ENCODE measurements at regions not wholly inside any gene's neighbourhood (a gene's known extent, or its start where the extent isn't known, plus 50 kb on each side); places are given as distances from the start of the nearest gene placed in this dataset.
A peak's percentile ranks its signal among the peaks of the same experiment; 100 is the strongest.
"Not testable (repeated sequence)": the region's sequence is repeated elsewhere in the genome, so short reads cannot be mapped to it uniquely, and the experiment has no call there.

DNA sequence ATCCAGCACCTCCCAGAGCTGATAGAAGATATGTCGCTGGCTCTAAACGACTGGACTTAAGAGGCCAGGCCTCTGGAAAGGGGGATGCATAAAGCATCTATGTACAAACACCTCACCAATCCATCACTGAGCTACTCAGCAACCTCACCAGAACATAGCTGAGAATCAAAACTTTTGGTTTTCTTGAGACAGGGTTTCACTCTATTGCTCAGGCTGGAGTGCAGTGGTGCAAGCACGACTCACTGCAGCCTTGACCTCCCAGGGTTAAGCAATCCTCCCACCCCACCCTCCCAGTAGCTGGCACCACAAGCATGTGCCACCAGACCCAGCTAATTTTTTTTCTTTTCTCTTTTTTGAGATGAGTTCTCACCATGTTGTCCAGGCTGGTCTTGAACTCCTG is 62.9 kb upstream of the MSH6 start:
- no peaks in the 10 kb centered on the region for H3K27me3 ChIP-seq (ENCODE audit: control insufficient read depth, low read length)
- H4K20me1 ChIP-seq (ENCODE audit: control insufficient read depth, insufficient read depth, low read depth, low read length): no peaks in the 10 kb centered on the region
- peak overlapping the region; percentile 96 for H3K27ac ChIP-seq (ENCODE audit: low read depth, low read length)
- peaks cover 100% of the 10 kb centered on the region for H3K4me1 ChIP-seq (ENCODE audit: control insufficient read depth, low read length)
- H3F3A ChIP-seq (ENCODE audit: control insufficient read depth, insufficient read depth): peaks cover 85% of the 10 kb centered on the region
- peaks cover 39% of the 10 kb centered on the region for H3K79me2 ChIP-seq (ENCODE audit: control insufficient read depth, low read length)
- no peak for TF ChIP-seq EZH2phosphoT487 (IDR thresholded peaks at IDR 0.05; ENCODE audit: borderline replicate concordance, low read length)
- TF ChIP-seq, protein P1, sequence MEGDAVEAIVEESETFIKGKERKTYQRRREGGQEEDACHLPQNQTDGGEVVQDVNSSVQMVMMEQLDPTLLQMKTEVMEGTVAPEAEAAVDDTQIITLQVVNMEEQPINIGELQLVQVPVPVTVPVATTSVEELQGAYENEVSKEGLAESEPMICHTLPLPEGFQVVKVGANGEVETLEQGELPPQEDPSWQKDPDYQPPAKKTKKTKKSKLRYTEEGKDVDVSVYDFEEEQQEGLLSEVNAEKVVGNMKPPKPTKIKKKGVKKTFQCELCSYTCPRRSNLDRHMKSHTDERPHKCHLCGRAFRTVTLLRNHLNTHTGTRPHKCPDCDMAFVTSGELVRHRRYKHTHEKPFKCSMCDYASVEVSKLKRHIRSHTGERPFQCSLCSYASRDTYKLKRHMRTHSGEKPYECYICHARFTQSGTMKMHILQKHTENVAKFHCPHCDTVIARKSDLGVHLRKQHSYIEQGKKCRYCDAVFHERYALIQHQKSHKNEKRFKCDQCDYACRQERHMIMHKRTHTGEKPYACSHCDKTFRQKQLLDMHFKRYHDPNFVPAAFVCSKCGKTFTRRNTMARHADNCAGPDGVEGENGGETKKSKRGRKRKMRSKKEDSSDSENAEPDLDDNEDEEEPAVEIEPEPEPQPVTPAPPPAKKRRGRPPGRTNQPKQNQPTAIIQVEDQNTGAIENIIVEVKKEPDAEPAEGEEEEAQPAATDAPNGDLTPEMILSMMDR (IDR thresholded peaks at IDR 0.05; ENCODE audit: low read depth, low read length, poor library complexity, severe bottlenecking): no peak
- H3K4me3 ChIP-seq (ENCODE audit: low read length): peak overlapping the region; percentile 63
- H3K9me2 ChIP-seq (replicated peaks; ENCODE audit: control insufficient read depth, low read length): no peaks in the 10 kb centered on the region
- peaks cover 71% of the 10 kb centered on the region for H3K36me3 ChIP-seq (ENCODE audit: control insufficient read depth, low read length)
- H3K9me3 ChIP-seq (ENCODE audit: control insufficient read depth, insufficient read depth, low read length): no peaks in the 10 kb centered on the region
- H3K4me2 ChIP-seq (ENCODE audit: low read length): peak overlapping the region; percentile 76

DNA sequence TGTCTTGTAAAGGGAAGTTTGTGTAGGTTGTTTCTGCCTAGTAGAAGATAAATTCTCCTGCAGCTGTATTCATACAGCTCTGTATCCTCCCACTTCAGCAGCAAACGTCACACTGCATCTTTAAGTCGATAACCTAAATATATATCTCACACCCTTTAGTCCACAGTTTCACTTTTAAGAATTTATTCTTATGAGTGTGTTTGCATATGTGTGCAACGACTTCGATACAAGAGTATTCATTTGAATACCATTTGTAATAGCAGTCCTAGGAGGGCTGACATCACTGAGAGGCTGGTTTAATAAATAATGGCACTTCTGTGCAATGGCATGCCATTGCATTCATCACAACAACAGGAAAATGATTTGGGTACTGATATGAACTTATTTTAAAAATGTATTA is 63.8 kb upstream of the MSH6 start:
- peaks cover 71% of the 10 kb centered on the region for H3K36me3 ChIP-seq (ENCODE audit: control insufficient read depth, low read length)
- peak overlapping the region; percentile 76 for H3K4me2 ChIP-seq (ENCODE audit: low read length)
- peaks cover 42% of the 10 kb centered on the region for H3K79me2 ChIP-seq (ENCODE audit: control insufficient read depth, low read length)
- H3K4me3 ChIP-seq (ENCODE audit: low read length): peak overlapping the region; percentile 63
- no peaks in the 10 kb centered on the region for H3K9me2 ChIP-seq (replicated peaks; ENCODE audit: control insufficient read depth, low read length)
- peaks cover 100% of the 10 kb centered on the region for H3K4me1 ChIP-seq (ENCODE audit: control insufficient read depth, low read length)
- H3K27me3 ChIP-seq (ENCODE audit: control insufficient read depth, low read length): no peaks in the 10 kb centered on the region
- H3F3A ChIP-seq (ENCODE audit: control insufficient read depth, insufficient read depth): peaks cover 86% of the 10 kb centered on the region
- H4K20me1 ChIP-seq (ENCODE audit: control insufficient read depth, insufficient read depth, low read depth, low read length): no peaks in the 10 kb centered on the region
- H3K9me3 ChIP-seq (ENCODE audit: control insufficient read depth, insufficient read depth, low read length): no peaks in the 10 kb centered on the region
- TF ChIP-seq, protein P1 (IDR thresholded peaks at IDR 0.05; ENCODE audit: low read depth, low read length, poor library complexity, severe bottlenecking): no peak
- TF ChIP-seq EZH2phosphoT487 (IDR thresholded peaks at IDR 0.05; ENCODE audit: borderline replicate concordance, low read length): no peak
- peak overlapping the region; percentile 96 for H3K27ac ChIP-seq (ENCODE audit: low read depth, low read length)

DNA sequence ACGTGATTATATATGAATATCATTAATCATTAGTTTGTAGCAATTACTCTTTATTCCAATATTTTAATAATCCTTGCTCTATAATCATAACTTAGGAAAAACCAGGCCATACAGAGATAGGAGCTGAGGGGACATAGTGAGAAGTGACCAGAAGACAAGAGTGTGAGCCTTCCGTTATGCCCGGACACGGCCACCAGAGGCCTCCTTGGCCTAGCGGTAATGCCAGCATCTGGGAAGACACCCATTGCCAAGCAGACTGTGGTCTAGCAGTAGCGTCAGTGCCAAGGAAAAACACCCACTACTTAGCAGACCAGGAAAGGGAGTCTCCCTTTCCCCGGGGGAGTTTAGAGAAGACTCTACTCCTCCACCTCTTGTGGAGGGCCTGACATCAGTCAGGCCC is 66.6 kb upstream of the MSH6 start:
- H3K4me1 ChIP-seq (ENCODE audit: control insufficient read depth, low read length): peaks cover 98% of the 10 kb centered on the region
- H3K27ac ChIP-seq (ENCODE audit: low read depth, low read length): peak overlapping the region; percentile 96
- H3F3A ChIP-seq (ENCODE audit: control insufficient read depth, insufficient read depth): peaks cover 74% of the 10 kb centered on the region
- H4K20me1 ChIP-seq (ENCODE audit: control insufficient read depth, insufficient read depth, low read depth, low read length); H3K9me2 ChIP-seq (replicated peaks; ENCODE audit: control insufficient read depth, low read length); H3K27me3 ChIP-seq (ENCODE audit: control insufficient read depth, low read length); H3K9me3 ChIP-seq (ENCODE audit: control insufficient read depth, insufficient read depth, low read length): not testable (repeated sequence)
- peak overlapping the region; percentile 76 for H3K4me2 ChIP-seq (ENCODE audit: low read length)
- H3K79me2 ChIP-seq (ENCODE audit: control insufficient read depth, low read length): peaks cover 46% of the 10 kb centered on the region
- peaks cover 69% of the 10 kb centered on the region for H3K36me3 ChIP-seq (ENCODE audit: control insufficient read depth, low read length)
- H3K4me3 ChIP-seq (ENCODE audit: low read length): peak overlapping the region; percentile 45

DNA sequence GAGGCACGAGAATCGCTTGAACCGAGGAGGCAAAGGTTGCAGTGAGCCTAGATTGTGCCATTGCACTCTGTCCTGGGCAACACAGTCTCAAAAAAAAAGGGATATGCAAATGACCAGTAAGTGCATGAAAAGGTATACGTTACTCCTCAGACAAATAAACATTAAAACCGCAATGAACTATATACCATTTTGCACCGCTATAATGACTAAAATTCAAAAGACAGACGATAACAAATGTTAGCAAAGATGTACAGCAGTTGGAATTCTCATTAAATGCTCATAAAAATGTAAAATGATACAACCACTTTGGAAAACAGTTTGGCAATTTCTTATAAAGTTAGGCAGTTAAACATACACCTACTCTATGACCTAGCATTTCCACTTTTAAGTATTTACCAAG is 67.4 kb upstream of the MSH6 start:
- peaks cover 98% of the 10 kb centered on the region for H3K4me1 ChIP-seq (ENCODE audit: control insufficient read depth, low read length)
- peak overlapping the region; percentile 45 for H3K4me3 ChIP-seq (ENCODE audit: low read length)
- H4K20me1 ChIP-seq (ENCODE audit: control insufficient read depth, insufficient read depth, low read depth, low read length): no peaks in the 10 kb centered on the region
- peak overlapping the region; percentile 76 for H3K4me2 ChIP-seq (ENCODE audit: low read length)
- H3K9me2 ChIP-seq (replicated peaks; ENCODE audit: control insufficient read depth, low read length): no peaks in the 10 kb centered on the region
- peak overlapping the region; percentile 96 for H3K27ac ChIP-seq (ENCODE audit: low read depth, low read length)
- H3K27me3 ChIP-seq (ENCODE audit: control insufficient read depth, low read length): no peaks in the 10 kb centered on the region
- no peak for TF ChIP-seq EZH2phosphoT487 (IDR thresholded peaks at IDR 0.05; ENCODE audit: borderline replicate concordance, low read length)
- TF ChIP-seq, protein P1 (IDR thresholded peaks at IDR 0.05; ENCODE audit: low read depth, low read length, poor library complexity, severe bottlenecking): no peak
- peaks cover 46% of the 10 kb centered on the region for H3K79me2 ChIP-seq (ENCODE audit: control insufficient read depth, low read length)
- H3F3A ChIP-seq (ENCODE audit: control insufficient read depth, insufficient read depth): peaks cover 75% of the 10 kb centered on the region
- no peaks in the 10 kb centered on the region for H3K9me3 ChIP-seq (ENCODE audit: control insufficient read depth, insufficient read depth, low read length)
- peaks cover 68% of the 10 kb centered on the region for H3K36me3 ChIP-seq (ENCODE audit: control insufficient read depth, low read length)
